ENCODE measurements at regions not wholly inside any gene's neighbourhood (a gene's known extent, or its start where the extent isn't known, plus 50 kb on each side); places are given as distances from the start of the nearest gene placed in this dataset.

DNA sequence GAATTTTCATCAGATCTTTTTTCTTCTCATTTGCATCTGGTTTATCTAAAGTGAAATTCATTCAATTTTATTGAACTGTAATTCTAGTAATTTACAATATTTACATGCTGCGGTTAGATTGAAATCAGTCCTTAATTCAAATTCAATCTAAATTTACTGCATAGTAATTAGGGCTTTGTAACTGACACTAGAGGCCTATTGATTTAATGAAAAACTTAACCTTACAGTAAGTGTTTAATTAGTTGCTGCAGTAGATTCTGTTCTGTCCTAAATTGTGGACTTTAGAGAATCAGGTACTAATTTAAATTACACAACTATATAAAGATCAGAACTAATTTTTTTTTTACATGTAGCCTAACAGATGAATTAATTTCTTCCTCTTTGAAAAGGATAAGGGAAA is 758.8 kb upstream of the TENM3 start (continued):
- TF ChIP-seq KDM1A (IDR thresholded peaks at IDR 0.05; ENCODE audit: borderline replicate concordance), result no peak

DNA sequence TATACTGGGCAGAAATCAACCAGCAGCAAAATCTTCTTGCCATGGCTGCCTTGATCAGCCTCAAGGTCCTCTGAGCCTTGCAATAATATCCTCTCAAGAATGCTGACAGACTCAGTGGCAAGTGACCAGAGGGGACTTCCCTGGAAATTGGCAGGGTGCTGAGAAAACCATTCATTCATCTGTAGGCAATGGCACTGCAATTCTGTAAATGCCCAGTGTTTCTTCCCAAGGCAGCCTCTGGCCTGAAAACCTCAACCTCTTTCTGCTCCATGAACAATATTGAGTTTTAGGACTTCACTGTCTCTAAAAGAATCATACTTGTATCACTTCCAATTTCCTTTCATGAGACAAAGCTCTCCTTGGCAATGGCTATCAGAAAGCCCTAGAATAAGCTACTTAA is 754.3 kb upstream of the TENM3 start:
- ChIA-PET POLR2A (no interaction called here), SMC1A (ENCODE audit: uncharacterized antibody, unreplicated experiment) (interaction anchor here (1.1 to 1.2 kb wide), 2 partner anchors 12 to 20 kb away, joined by 4 read pairs; no protein-coding TSS in a partner anchor), RAD21 (ENCODE audit: unreplicated experiment) (no interaction called here), CTCF (no interaction called here)
- BruUV-seq (replicated peaks), result no TSS peak
- Histone ChIP-seq H3K9ac (ENCODE audit: control insufficient read depth, insufficient read depth, low read length) (no peak overlapping the region), H4K20me1 (ENCODE audit: control insufficient read depth, insufficient read depth) (no peaks in the 10 kb centered on the region), H2AFZ (ENCODE audit: control insufficient read depth, low read depth, low read length) (no peak overlapping the region), H3K4me3 (no peak overlapping the region), H3K4me2 (ENCODE audit: control insufficient read depth, insufficient read depth) (no peak overlapping the region), H3K4me1 (ENCODE audit: control insufficient read depth, insufficient read depth, low read length) (no peaks in the 10 kb centered on the region), H3K27me3 (replicated peaks in 1 of 2; ENCODE audit: control insufficient read depth in 2 of 2, insufficient read depth in 2 of 2, low read length in 1 of 2) (no peaks in the 10 kb centered on the region), H3K9me3 (replicated peaks; ENCODE audit: control insufficient read depth, insufficient read depth, low read length) (no peaks in the 10 kb centered on the region), H3K36me3 (ENCODE audit: control insufficient read depth in 2 of 2, insufficient read depth in 2 of 2, low read length in 1 of 2) (no peaks in the 10 kb centered on the region), H3K27ac (ENCODE audit: control insufficient read depth, insufficient read depth) (no peak overlapping the region), H3K79me2 (ENCODE audit: control insufficient read depth, insufficient read depth, low read length) (no peaks in the 10 kb centered on the region)
- ATAC-seq (no peak), DNase-seq (ENCODE audit: low read depth, low spot score) (no peak), FAIRE-seq (no peak)
- in situ Hi-C loops (cut with MboI) (no loop called here), intact Hi-C loops (cut with micrococcal nuclease; ENCODE audit: unreplicated experiment) (no loop called here)
- no peak for TF ChIP-seq BRCA1 (IDR thresholded peaks at IDR 0.05; ENCODE audit: low read depth, low read length)
- TF ChIP-seq SRF (IDR thresholded peaks at IDR 0.05; ENCODE audit: low read depth in 2 of 2, low read length in 2 of 2), result no peak
- no peak for TF ChIP-seq CBFB (IDR thresholded peaks at IDR 0.05; ENCODE audit: low read depth)
- TF ChIP-seq ZNF24 (IDR thresholded peaks at IDR 0.05), result no peak
- TF ChIP-seq MEF2A (IDR thresholded peaks at IDR 0.05; ENCODE audit: insufficient read depth, low read depth, low read length), result no peak
- no peak for TF ChIP-seq ZZZ3 (IDR thresholded peaks at IDR 0.05; ENCODE audit: control insufficient read depth, insufficient read length, low read depth)

DNA sequence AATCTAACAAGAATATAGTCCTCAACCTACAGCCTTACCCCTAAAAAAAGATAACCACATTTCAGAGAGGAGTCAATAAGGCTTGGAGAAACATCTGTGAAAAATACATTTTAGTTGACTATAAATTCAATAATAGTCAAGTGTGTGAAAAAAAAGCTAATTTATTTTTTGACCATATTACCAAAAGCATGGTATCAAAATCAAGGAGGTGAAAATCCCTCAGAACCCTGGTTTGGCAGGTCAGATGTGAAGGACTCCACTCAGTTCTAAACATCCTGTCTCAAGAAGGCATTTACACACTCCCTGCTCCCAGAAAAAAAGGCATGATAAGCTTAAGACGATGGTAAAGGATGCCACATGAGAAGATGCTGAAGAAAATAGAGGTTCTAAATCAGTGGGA is 745.1 kb upstream of the TENM3 start:
- no peak overlapping the region for H3K4me3 ChIP-seq
- FAIRE-seq (no peak), ATAC-seq (no peak), DNase-seq (ENCODE audit: low read depth, low spot score) (no peak)
- H2AFZ ChIP-seq (ENCODE audit: control insufficient read depth, low read depth, low read length), result no peak overlapping the region
- intact Hi-C loops (cut with micrococcal nuclease; ENCODE audit: unreplicated experiment) (no loop called here), in situ Hi-C loops (cut with MboI) (no loop called here)
- no TSS peak for BruUV-seq (replicated peaks)
- no peak overlapping the region for H3K9ac ChIP-seq (ENCODE audit: control insufficient read depth, insufficient read depth, low read length)
- no peaks in the 10 kb centered on the region for H3K79me2 ChIP-seq (ENCODE audit: control insufficient read depth, insufficient read depth, low read length)
- CTCF ChIA-PET, result no interaction called here
- H3K4me1 ChIP-seq (ENCODE audit: control insufficient read depth, insufficient read depth, low read length), result no peaks in the 10 kb centered on the region
- SMC1A ChIA-PET (ENCODE audit: uncharacterized antibody, unreplicated experiment), result no interaction called here
- H4K20me1 ChIP-seq (ENCODE audit: control insufficient read depth, insufficient read depth), result no peaks in the 10 kb centered on the region
- WGBS (ENCODE audit: insufficient coverage, insufficient replicate concordance, low lambda C conversion rate, missing lambda C conversion rate), result 9% methylated on average over 1 of the region's 1 CpG
- TF ChIP-seq NFXL1 (IDR thresholded peaks at IDR 0.05; ENCODE audit: borderline replicate concordance), result no peak
- TF ChIP-seq, protein P1, sequence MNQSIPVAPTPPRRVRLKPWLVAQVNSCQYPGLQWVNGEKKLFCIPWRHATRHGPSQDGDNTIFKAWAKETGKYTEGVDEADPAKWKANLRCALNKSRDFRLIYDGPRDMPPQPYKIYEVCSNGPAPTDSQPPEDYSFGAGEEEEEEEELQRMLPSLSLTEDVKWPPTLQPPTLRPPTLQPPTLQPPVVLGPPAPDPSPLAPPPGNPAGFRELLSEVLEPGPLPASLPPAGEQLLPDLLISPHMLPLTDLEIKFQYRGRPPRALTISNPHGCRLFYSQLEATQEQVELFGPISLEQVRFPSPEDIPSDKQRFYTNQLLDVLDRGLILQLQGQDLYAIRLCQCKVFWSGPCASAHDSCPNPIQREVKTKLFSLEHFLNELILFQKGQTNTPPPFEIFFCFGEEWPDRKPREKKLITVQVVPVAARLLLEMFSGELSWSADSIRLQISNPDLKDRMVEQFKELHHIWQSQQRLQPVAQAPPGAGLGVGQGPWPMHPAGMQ (IDR thresholded peaks at IDR 0.05; ENCODE audit: borderline replicate concordance), result no peak
- TF ChIP-seq ZNF274 (IDR thresholded peaks at IDR 0.05; ENCODE audit: insufficient read depth, insufficient read length), result no peak
- TF ChIP-seq RCOR1 (conservative IDR thresholded peaks at IDR 0.05; ENCODE audit: low read depth, low read length), result no peak
- no peak for TF ChIP-seq POU2F2 (IDR thresholded peaks at IDR 0.05; ENCODE audit: borderline replicate concordance, low read depth, low read length)
- TF ChIP-seq ZZZ3 (IDR thresholded peaks at IDR 0.05; ENCODE audit: control insufficient read depth, insufficient read length, low read depth), result no peak
- no peak for TF ChIP-seq LARP7 (IDR thresholded peaks at IDR 0.05)
- no peak for TF ChIP-seq RUNX3 (IDR thresholded peaks at IDR 0.05; ENCODE audit: low read length)
- TF ChIP-seq KLF5 (IDR thresholded peaks at IDR 0.05; ENCODE audit: partially characterized antibody), result no peak
- TF ChIP-seq KDM1A (IDR thresholded peaks at IDR 0.05; ENCODE audit: borderline replicate concordance), result no peak
- TF ChIP-seq POLR2AphosphoS5 (IDR thresholded peaks at IDR 0.05; ENCODE audit: low read length), result no peak
- TF ChIP-seq SPI1 (IDR thresholded peaks at IDR 0.05; ENCODE audit: borderline replicate concordance, insufficient read depth, low read depth, low read length), result no peak
- no peaks in the 10 kb centered on the region for H3K27me3 ChIP-seq (replicated peaks in 1 of 2; ENCODE audit: control insufficient read depth in 2 of 2, insufficient read depth in 2 of 2, low read length in 1 of 2)
- H3K9me3 ChIP-seq (replicated peaks; ENCODE audit: control insufficient read depth, insufficient read depth, low read length), result no peaks in the 10 kb centered on the region
- H3K4me2 ChIP-seq (ENCODE audit: control insufficient read depth, insufficient read depth), result no peak overlapping the region
- no peaks in the 10 kb centered on the region for H3K36me3 ChIP-seq (ENCODE audit: control insufficient read depth in 2 of 2, insufficient read depth in 2 of 2, low read length in 1 of 2)
- RAD21 ChIA-PET (ENCODE audit: unreplicated experiment), result no interaction called here
- POLR2A ChIA-PET, result no interaction called here
- no peak overlapping the region for H3K27ac ChIP-seq (ENCODE audit: control insufficient read depth, insufficient read depth)

All from GM12878 (cell line).